ENCODE measurements at regions not wholly inside any gene's neighbourhood (a gene's known extent, or its start where the extent isn't known, plus 50 kb on each side); places are given as distances from the start of the nearest gene placed in this dataset.

- TF ChIP-seq BCLAF1 (IDR thresholded peaks at IDR 0.05) (no peak), NFYB (IDR thresholded peaks at IDR 0.05; ENCODE audit: insufficient read depth, low read depth, low read length) (no peak), IRF5 (IDR thresholded peaks at IDR 0.05; ENCODE audit: borderline replicate concordance) (no peak), CHD4 (IDR thresholded peaks at IDR 0.05) (no peak), BRCA1 (IDR thresholded peaks at IDR 0.05; ENCODE audit: low read depth, low read length) (no peak), E4F1 (IDR thresholded peaks at IDR 0.05; ENCODE audit: borderline replicate concordance, partially characterized antibody) (no peak), NBN (IDR thresholded peaks at IDR 0.05) (no peak), ZBTB11 (CRISPR knock-in tag; IDR thresholded peaks at IDR 0.05) (no peak), YY1 (IDR thresholded peaks at IDR 0.05; ENCODE audit: low read depth, low read length) (no peak), NR2F1 (conservative IDR thresholded peaks at IDR 0.05) (0 out of 2 replicates have a peak, but pooled peaks have one; percentile 34), SREBF1 (IDR thresholded peaks at IDR 0.05; ENCODE audit: low read length) (no peak), CBX5 (IDR thresholded peaks at IDR 0.05; ENCODE audit: low read depth) (0 out of 2 replicates have a peak, but pooled peaks have one; percentile 37), E2F8 (IDR thresholded peaks at IDR 0.05; ENCODE audit: low read depth, partially characterized antibody) (no peak), KDM1A (IDR thresholded peaks at IDR 0.05; ENCODE audit: borderline replicate concordance) (no peak), SRF (IDR thresholded peaks at IDR 0.05; ENCODE audit: low read depth in 2 of 2, low read length in 2 of 2) (peak in 1 of 2 experiments; percentile 79; a peak in 2 of 4 replicates), BMI1 (IDR thresholded peaks at IDR 0.05; ENCODE audit: borderline replicate concordance) (peak; percentile 34; the same call in 1 of the 2 replicates), RELA (IDR thresholded peaks at IDR 0.05; ENCODE audit: borderline replicate concordance, partially characterized antibody) (no peak), POLR2A (IDR thresholded peaks at IDR 0.05; ENCODE audit: low read depth, low read length) (no peak), SMAD5 (IDR thresholded peaks at IDR 0.05; ENCODE audit: low read depth) (no peak), SMC3 (IDR thresholded peaks at IDR 0.05; ENCODE audit: borderline replicate concordance, low read length) (no peak)
Observed at GRCh38 chr21:15437883-15438282, 291.9 kb upstream of the USP25 start (continued).
